NCI-H226 (cell line): ENCODE measurements at regions not wholly inside any gene's neighbourhood (a gene's known extent, or its start where the extent isn't known, plus 50 kb on each side); places are given as distances from the start of the nearest gene placed in this dataset.

Source experiments
- DNase-seq: peaks from one replicate; pipeline ENCODE4 v3.0.0-alpha.2; 2015

DNA sequence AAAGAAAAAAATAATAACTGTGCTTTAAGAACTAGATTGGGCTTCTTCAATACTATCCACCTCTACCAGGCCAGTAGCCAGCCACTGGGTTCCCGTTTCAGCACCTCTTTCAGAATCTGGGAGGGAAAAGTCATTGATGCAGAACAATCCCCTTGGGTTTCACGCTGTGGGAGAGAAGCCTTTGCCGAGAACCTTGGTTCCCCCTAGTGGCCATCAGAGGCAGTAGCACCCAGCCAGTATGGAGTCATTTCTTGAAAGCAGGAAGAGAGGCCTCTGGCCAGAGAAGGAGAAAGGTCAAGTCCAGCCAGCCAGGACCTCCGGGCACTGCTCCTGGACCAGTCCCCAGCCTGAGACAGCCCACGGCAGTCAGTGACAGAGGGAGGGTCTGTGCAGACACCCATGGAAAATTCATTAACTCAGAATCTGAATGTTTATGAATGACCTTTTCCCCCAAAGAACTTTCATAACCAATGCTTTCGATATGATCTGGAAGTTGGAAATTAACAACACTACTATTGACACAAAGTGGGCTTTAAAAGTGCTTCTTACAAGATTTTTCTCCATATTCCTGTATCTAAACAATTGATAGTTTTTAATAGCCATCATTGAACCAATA lies 51.2 kb upstream of the CDH5 start:
- peak; percentile 52 for DNase-seq

DNA sequence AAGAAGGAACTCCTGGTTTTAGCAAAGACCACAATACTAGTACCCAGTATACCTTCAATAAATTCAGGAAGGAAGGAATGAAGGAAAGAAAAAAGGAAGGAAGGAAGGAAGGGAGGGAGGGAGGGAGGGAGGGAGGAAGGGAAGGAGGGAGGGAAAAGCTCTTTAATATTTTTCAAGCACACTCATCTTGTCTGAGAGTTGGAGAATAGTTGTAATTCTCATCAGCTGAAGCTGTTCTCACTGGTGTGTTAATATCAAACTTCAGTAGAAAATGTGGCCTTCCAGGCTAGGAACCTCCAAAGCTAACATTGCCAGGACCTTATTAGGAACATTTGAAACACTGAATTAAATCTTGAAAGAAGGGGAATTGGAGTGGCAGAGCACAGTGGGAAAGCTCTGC lies 55.2 kb upstream of the CDH5 start:
- no peak for DNase-seq

DNA sequence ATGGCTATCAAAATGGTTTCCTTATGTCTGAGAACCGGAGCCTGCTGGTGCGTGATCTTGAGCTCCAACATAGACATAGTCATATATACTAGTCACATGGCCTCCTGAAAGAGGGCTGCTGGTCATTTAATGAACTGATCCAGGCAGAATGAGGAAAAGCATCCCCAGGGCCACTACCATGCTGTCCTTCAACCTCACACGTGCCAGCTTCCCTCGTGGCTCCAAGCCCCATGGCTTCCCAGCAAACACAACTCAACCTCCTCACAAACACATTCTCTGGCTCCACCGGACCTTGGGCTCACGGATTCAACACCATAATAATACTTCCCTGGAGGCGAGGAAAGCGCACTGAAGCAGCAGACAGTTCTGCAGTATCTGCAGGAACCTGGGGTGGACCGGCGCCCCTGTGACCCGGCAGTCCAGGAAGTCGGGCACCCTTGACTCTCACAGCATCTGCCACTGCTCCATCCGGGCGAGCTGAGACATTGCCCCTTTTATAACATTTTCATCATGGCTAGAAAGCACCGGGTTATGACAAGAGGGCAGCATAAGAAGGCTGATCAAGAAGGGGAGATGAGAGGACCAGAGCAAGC lies 57.2 kb upstream of the CDH5 start:
- DNase-seq: no peak

DNA sequence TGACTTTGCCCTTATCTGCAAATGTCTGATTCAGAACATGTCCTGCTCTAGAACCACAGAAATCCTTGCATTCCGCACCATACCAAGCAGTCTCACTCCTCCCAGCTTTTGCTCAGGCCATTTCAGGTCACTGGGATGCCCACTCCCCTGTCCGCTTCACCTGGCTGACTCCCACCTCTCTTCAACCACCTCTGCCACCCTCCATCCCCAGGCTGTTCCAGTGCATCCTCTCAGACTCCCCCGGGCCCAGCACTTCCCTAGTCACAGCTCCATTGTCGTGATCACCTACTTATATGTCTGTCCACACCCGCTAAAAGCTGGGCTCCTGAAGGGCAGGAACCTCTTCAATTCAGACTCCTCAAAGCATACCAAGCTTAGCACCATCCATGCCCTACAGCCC lies 58.4 kb upstream of the CDH5 start:
- DNase-seq: no peak

DNA sequence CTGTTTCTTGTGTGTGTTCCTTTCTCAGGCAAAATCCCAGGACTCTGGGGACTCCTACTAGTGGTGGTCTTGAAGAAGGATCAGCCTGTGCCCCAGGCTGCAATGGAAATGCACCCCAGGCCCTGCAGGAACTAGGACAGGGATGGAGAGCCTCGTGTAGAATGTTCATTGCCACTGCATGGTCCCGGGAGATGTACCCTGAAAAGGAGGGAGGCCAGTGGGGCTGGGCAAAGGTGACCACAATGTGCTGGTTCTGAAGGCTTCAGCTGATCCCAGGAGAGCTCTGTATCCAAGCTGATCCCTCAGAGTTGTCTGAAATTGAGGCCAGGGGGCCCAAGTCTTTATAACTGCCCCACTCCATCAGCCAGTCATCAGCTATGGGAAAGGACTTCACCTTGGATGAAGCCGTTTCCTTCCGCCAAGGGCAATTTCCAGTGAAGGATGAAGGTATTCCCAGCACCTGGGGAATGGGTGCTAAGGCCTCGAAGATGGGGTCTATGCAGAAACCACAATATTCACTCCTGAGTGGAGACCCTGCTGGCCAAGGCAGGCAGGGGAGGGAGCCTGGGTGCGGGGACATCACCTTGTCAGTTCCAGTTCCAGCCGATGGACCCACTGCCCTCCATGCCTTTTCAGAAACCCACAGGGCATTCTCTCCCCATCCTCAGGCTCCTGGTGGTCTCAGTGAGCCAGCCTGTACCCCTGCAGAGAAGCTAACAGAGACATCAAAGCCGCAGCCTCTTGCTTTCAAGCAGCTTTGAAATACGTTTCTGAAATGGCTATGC lies 59.9 kb upstream of the CDH5 start:
- no peak for DNase-seq

DNA sequence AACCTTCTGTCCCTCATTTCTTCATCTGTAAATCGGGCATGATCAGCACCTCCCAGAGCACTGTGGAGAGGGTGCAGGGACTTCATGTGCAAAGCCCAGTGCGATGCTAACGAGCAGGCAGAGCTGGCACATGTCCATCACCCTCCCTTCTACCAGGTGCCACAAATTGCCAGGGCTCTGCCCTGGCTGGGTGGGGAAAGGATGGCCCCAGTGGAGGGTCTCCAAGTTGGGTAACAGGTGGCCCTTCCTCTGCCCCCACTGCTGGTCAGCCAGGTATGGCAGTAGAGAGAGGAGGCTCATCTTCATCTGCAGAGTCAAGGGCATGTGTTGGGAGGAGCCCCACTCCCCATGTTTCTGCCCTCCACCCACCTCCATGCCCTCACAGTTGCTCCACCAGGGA lies 61.5 kb upstream of the CDH5 start:
- no peak for DNase-seq

DNA sequence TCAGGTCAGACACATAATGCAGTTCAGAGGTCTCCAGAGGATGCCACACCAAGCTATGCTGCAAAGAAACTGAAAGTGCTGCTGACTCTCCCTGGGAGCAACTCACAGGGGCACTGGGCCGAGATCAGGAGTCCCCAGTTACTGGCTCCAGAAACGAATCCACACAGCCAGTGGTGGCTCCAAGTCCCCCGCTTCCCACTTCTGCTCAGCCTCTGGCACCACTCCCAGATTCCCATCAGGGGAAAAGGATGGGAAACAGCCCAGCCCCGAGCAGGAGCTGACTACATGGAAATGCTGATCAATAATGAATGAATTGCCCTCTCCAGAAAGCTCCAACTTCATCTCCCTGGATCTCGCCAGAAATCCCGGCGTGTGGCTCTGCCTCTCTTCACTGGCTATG lies 62.3 kb upstream of the CDH5 start:
- DNase-seq: no peak

DNA sequence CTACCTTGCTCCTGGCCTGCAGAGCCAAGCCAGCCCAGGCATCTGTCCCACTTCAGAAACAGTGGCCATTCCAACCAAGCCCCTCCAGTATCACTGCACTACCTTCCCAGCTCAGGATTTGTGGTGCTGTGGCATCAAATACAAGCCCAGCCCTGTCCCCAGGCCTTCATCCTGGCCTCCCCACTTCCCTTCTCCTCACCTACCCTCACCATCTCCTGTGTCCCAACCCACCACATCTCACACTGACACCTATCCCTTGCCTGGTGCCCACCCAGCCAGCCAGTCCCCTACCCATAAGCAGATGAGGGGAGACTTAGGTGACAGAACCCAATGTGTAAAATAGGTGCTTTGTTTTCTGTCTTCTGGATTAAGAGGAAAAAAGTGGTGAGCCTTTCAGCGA lies 66.0 kb upstream of the CDH5 start:
- DNase-seq: no peak

DNA sequence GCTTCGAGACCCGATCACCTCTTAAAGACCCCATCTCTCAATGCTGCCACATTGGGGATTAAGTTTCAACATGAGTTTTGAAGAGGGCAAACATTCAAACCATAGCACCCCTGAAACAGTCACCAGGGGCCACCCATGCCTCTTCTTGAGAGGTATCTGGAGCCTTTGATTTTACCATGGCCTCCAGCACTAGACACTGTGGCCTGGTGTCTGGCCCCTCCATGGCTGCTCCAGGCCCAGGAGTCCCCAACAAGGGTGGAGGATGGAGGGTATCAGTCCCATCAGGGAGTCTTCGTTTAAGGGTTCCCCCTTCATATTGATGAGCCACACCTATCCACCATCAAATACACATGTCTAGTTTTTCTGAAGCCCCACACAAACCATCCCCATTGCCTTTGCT lies 66.5 kb upstream of the CDH5 start:
- DNase-seq: no peak

DNA sequence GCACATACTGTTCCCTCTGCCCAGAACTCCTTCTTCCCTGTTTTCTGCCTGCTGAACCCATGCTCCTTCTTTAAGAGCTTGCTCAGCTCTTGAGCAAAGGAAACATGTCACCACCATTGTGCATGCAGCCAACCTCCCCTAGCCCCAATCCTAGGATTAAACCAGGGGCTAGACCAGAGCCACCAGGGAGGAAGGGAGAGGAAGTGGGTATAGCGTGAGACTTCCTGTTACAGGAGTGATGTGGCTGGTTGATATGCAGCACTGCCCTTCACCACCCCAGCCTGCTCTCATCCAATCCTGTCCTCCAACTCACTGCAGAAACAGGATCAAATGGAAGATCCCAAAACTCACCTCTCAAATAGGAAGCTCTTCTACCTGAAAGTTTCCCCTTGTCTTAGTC lies 67.1 kb upstream of the CDH5 start:
- no peak for DNase-seq

DNA sequence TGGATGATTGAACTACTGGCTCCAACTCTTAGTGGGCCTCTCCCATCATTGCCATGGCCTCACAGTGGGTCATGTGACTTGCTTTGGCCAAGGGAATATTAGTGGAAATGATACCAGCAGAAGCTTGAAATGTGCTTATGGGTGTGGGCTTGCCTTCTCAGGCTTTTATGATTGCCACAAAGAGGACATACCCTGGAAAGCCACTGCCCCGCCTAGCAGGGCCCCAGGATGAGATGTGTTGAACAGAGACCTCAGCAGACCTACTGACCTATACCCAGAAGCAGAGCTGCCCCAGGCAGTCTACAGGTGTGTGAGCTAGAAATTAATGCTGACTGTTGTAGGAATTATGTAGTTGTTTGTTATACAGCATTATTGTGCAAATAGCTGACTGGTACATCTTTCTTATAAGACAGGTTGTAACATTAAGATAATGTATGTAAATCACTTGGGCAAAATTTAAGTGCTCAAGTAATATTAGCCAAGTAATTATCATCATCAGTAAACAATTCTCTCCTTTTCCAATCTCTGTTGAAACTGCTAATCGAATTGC lies 67.8 kb upstream of the CDH5 start:
- no peak for DNase-seq

DNA sequence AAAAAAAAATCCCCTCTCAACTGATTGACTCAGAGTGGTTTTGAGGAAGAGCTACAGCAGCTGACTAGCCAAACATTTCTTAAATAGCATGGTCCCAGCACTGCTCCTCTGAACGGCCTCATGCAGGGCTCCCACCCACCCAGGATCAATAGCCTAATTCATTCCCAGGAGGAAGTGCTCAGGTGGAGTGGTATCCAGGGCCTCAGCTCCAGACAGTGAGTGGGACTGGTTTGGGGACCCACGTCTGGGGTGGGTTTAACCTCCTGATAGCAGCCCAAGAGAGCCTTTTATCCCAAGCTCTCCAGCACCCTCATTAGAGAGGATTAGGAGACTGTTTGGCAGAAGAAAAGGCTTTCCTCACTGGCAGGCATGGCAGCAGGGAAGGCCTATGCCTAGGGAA lies 68.5 kb upstream of the CDH5 start:
- no peak for DNase-seq

DNA sequence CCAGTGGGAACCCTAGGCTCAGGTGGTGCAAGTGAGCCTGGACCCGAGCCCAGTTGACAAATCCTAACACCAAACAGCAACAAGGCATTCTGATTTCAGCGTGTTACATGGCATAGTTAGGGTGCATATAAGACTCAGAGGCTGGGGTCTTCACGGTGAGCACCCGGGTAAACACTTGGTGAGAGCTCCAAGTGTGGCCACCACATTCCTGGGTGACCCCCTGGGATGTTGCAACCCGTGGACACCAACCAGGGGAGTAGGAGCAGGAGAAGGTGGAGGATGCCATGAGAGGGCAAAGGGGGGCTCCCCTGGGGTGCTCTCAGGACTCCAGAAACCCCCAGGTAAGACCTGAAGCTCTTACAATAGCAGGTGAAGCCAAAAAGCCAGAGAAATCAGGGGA lies 69.9 kb upstream of the CDH5 start:
- no peak for DNase-seq

DNA sequence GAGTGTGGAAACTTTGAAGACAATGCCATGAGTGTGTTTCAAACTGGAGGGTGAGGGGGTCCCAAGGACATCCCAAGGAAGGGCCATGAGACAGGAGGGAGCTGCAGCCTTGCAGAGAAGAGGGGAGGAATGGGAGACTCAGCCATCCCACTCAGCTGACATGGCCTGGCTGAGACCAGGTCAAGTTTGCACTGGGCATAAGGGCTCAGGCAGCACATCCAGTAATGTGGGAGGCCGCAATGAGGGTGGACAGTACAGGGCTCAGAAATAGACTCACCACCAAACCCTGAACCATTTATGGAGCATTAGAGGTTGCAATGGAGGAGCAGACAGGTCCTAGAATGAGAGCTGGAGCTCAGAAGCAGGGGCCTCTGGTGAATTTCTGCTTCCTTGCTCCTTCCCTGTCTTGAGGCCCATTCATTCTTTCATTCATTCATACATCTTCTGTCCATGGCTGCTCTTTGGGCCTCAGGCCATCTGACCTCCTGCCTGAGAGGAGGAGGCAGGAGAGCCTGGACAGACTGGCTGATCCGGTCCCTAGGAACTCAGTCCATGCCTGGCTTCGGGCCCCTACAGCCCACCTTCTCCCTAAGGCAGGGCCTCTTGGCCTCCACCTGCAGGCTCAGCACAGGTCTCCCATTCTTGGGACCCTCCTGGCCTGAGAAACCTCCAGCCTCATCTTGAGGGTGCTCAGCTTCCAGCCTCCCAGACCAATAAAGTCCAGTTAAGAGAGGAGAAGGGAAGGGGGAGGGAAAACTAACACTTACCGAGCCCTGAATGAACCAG lies 70.5 kb upstream of the CDH5 start:
- no peak for DNase-seq

DNA sequence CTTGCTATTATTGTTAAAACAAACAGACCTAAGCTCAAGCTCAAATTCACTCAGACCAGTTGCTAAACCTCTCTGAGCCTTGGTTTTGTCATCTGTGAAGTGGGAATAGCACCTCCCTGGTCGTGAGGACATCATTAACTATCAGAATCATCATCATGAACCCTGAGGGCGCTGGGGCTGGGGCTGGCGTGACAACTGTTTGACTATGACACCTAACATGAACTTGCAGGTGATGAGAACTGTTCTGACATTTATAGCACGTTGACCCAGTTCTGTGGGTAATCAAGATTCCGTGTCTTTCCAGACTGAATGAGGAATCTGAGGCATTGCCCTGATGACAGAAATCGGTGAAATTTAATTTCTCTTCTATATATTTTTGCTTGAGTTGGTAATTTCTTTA lies 71.3 kb upstream of the CDH5 start:
- DNase-seq: no peak

DNA sequence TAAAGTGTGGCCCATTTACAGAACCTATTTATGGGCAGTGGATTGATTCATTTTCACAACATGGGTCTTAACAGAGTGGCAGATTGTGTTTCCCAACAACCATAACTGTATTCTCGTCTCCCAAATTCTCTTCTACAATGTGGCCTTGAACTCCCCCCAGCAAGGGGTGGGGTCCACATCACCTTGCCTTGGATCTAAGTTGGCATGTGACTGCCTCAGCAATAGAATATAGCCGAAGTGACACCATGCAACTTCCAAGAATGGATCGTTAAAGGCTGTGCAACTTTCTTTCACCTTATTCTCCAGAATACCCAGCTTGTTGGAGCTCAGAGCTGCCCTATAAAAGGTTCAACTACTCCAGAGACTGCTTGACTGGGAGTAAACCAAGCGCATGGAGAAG lies 72.0 kb upstream of the CDH5 start:
- DNase-seq: no peak

DNA sequence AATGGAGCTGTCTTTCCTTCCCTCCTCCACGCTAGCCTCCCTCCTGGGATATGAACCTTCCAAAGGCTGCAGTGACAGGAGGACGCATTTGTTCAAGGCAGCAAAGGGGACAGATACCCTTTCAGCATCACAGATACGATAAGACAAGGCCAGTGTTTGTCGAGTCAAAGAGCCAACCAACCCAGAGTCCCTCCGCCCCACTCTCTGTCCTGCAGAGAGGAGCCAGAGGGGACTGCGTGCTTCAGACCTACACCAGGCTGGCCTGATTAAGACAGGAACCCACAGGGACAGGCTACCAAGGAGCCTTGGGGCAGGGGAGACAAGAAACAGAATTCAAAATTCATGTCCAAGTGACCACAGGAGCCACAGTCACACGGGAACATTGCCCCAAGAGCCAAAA lies 72.6 kb upstream of the CDH5 start:
- no peak for DNase-seq

DNA sequence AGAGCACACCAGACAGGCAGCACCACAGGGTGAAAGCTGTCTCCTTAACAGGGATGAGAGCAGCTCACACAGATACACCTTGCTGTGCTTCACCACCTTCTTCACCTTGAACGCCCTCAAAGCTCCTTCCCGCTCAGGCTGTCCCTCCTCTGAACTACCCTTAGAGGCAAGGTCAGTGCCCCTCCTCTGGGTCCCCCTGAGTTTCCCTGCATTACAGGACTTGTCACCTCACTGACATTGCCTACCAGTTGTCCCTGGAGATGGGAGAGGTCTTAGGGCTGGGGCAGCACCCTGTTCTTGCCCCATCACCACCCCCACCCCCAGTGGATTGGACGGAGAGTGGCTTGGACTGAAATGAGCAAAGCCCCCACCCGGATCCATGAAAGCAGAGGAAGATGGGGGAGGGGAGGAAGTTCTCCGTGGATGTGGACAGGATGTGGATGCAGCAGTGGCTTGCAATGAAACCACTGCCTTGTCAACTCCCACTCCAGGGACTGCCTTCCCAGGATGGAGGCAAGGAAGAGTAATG lies 73.2 kb upstream of the CDH5 start:
- DNase-seq: no peak

DNA sequence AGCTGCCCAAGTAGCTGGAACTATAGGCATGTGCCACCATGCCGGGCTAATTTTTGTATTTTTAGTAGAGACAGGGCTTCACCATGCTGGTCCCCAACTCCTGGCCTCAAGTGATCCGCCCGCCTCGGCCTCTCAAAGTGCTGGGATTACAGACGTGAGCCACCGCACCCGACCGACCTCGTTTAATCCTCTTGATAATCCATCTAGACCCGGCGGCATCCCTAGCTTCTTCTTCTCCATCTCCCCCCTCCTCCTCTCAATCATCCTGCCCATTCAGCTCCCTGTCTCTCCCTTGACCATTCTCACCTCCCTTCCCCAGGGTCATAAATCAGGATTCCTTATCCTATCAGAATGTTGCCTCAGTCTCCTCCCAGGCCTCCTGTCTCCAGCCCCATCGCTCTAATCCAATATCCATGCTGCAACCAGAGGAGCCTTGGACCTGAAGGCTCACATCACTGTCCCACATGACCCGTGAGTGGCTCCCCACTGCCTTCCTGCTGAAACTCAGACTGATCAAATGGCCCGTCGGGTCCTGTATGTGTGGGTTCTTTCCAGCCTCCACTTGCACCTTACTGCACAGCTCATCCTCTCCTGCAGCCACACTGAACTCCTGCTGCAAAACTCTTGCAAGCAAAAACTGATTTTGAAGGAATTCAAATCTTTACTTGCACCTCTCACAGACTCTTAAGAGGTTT lies 74.1 kb upstream of the CDH5 start:
- no peak for DNase-seq

DNA sequence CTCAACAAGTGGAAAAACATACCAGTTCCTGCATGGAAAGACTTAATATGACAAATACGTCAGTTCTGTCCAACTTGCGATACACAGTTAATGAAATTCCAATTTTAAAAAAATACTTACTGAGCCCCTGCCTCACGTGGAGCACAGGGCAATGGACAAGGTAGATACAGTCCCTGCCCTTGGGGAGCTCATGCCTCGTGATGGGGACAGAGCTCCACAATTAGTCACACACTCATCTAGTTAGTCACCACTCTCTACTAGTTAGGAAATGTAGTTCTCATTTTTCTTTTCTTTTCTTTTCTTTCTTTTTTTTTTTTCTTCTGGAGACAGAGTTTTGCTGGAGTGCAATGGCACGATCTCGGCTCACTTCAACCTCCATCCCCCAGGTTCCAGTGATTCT lies 74.7 kb upstream of the CDH5 start:
- DNase-seq: no peak

DNA sequence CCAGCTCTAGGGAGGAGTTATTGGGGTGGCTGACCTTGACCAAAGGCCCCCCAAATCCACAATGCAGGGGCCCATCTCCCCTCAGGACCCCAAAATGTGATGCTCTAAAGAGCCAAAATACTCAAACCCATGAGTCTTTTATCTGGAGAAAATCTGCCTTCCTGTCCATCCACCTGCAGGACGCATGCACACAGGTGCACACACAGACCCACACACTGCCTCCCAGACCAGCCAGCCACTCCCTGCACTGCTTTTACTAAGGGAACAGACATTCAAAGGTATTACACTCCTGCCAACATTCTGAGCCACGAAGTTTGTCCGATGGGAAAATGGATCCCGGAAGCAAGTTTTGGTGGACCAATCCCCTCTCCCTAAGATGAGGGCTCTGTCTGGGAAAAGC lies 76.1 kb upstream of the CDH5 start:
- no peak for DNase-seq

DNA sequence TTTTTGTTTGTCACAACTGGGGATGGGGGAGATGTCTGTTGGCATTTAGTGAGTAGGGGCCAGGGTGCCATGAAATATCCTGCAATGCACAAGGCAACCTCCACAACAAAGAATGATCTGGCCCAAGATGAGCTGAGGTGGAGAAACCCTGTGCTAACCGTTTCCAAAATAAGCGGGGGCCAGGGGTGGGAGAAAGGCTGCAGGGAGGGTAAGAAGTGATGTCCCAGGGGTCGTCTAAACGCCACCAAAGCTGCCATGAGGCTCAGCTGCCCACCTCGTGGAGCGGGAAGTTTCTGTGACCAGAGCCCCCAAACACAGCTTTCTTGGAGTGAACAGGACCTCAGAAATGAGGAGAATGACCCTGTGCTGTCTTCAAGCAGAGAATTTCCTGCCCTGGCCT lies 76.5 kb upstream of the CDH5 start:
- DNase-seq: no peak
